CD4-positive, alpha-beta T cell (primary cell): ENCODE measurements at regions not wholly inside any gene's neighbourhood (a gene's known extent, or its start where the extent isn't known, plus 50 kb on each side); places are given as distances from the start of the nearest gene placed in this dataset.

Experiments used
- ATAC-seq: fragments of 200-7000 bp; cut with Tn5 transposase; one replicate; pipeline ENCODE4 v1.10.0; 2022; ENCODE audit warnings: mild to moderate bottlenecking; ENCODE audit not compliant: poor library complexity
- CTCF ChIA-PET: fragments of 350-600 bp; sonication (Branson Sonifier 250); formaldehyde crosslinking; loops from one replicate; lab custom pipeline; 2021; ENCODE audit warnings: antibody characterized with exemption, inconsistent platforms; lab: Charles Lee
- POLR2A ChIA-PET: fragments of 350-600 bp; sonication (Branson Sonifier 250); formaldehyde crosslinking; loops from one replicate; lab custom pipeline; 2021; ENCODE audit warnings: antibody characterized with exemption, inconsistent platforms; lab: Charles Lee
- DNase-seq, 14 experiments: peaks; one replicate each; pipeline ENCODE4 v3.0.0-alpha.2; 2013 to 2020; ENCODE audit warnings: mixed read lengths in 2 of 14
- H3K27ac ChIP-seq, 2 donors: one replicate each; pipeline versions ENCODE4 v1.5.1 to v1.7.0; 2013; ENCODE audit warnings: low read length in 2 of 2, low read depth in 1 of 2, mild to moderate bottlenecking in 1 of 2
- H3K27me3 ChIP-seq, 2 experiments: 1 replicate in 1 of 2; 2 replicates in 1 of 2; pipeline versions ENCODE4 v1.6.1 to v1.7.0; 2013; ENCODE audit warnings: low read length in 2 of 2, control low read depth in 1 of 2, mild to moderate bottlenecking in 1 of 2, moderate library complexity in 1 of 2; ENCODE audit not compliant: insufficient read depth in 2 of 2, control insufficient read depth in 1 of 2
- H3K36me3 ChIP-seq: one replicate; pipeline ENCODE4 v1.6.1; 2013; ENCODE audit warnings: low read length, control low read depth; ENCODE audit not compliant: insufficient read depth
- H3K4me1 ChIP-seq: one replicate; pipeline ENCODE4 v1.6.1; 2013; ENCODE audit warnings: low read length, control low read depth; ENCODE audit not compliant: insufficient read depth
- H3K4me3 ChIP-seq: one replicate; pipeline ENCODE4 v1.5.1; 2013; ENCODE audit warnings: mild to moderate bottlenecking, low read length, moderate library complexity
- H3K9me3 ChIP-seq, 2 experiments: 1 replicate in 1 of 2; 2 replicates in 1 of 2; pipeline versions ENCODE4 v1.6.1 to v1.7.0; 2013; ENCODE audit warnings: low read length in 2 of 2, mild to moderate bottlenecking in 2 of 2, control low read depth in 1 of 2, moderate library complexity in 1 of 2; ENCODE audit not compliant: control insufficient read depth in 1 of 2, insufficient read depth in 1 of 2
- H3K27ac Mint-ChIP-seq: one replicate; pipeline ENCODE4 v1.8.0; 2020; ENCODE audit warnings: mixed read lengths
- H3K27me3 Mint-ChIP-seq: one replicate; pipeline ENCODE4 v1.8.0; 2021; ENCODE audit warnings: mixed read lengths
- H3K36me3 Mint-ChIP-seq: one replicate; pipeline ENCODE4 v1.8.0; 2021; ENCODE audit warnings: low read depth, mixed read lengths
- H3K4me1 Mint-ChIP-seq: one replicate; pipeline ENCODE4 v1.8.0; 2021; ENCODE audit warnings: low read depth, mixed read lengths
- H3K4me3 Mint-ChIP-seq: one replicate; pipeline ENCODE4 v1.8.0; 2020; ENCODE audit warnings: mild to moderate bottlenecking, mixed read lengths
- H3K9me3 Mint-ChIP-seq: one replicate; pipeline ENCODE4 v1.8.0; 2020; ENCODE audit warnings: mixed read lengths
- intact Hi-C, 2 experiments: fragments of 100-400 bp; cut with DNase I in 1 of 2; cut with micrococcal nuclease in 1 of 2; formaldehyde crosslinking; loops; one replicate each; pipeline versions ENCODE4 v1.15.1 to v1.9.0; 2023 to 2025; cut with DNase I, micrococcal nuclease
- TF ChIP-seq, protein P1 (sequence below): fragments of 200-600 bp; IDR thresholded peaks from one replicate; pipeline ENCODE4 v1.8.0; 2022; ENCODE audit warnings: antibody characterized with exemption, mild to moderate bottlenecking

DNA sequence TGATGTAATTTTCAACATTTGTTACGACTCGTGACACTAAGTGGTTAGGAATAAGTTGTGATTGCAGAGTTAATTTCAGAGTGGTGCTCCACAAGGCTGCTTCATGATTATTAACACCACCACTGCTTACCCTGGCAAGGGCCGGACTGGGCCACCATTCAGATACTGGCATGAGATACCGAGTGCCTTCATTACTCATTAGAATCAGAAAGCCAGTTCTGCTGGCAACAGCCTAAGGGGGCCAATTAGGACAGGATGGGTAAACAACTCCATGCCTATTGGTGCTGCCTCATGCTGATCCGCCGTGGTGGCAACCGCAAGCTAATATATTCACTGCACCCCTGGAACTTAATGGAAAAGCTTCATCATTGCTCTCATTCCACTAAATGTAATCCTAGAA, 575.1 kb downstream of the EFNB2 start:
- Histone ChIP-seq H3K4me3 (no peak overlapping the region), H3K27me3 (no peaks in the 10 kb centered on the region), H3K36me3 (no peaks in the 10 kb centered on the region), H3K9me3 (no peaks in the 10 kb centered on the region), H3K27ac (no peak overlapping the region), H3K4me1 (no peaks in the 10 kb centered on the region)
- TF ChIP-seq, protein P1, sequence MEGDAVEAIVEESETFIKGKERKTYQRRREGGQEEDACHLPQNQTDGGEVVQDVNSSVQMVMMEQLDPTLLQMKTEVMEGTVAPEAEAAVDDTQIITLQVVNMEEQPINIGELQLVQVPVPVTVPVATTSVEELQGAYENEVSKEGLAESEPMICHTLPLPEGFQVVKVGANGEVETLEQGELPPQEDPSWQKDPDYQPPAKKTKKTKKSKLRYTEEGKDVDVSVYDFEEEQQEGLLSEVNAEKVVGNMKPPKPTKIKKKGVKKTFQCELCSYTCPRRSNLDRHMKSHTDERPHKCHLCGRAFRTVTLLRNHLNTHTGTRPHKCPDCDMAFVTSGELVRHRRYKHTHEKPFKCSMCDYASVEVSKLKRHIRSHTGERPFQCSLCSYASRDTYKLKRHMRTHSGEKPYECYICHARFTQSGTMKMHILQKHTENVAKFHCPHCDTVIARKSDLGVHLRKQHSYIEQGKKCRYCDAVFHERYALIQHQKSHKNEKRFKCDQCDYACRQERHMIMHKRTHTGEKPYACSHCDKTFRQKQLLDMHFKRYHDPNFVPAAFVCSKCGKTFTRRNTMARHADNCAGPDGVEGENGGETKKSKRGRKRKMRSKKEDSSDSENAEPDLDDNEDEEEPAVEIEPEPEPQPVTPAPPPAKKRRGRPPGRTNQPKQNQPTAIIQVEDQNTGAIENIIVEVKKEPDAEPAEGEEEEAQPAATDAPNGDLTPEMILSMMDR, result no peak
- ChIA-PET POLR2A (no interaction called here), CTCF (no interaction called here)
- intact Hi-C loops, result no loop called here
- H3K9me3 Mint-ChIP-seq, result no peaks in the 10 kb centered on the region
- H3K27me3 Mint-ChIP-seq, result no peaks in the 10 kb centered on the region
- H3K27ac Mint-ChIP-seq, result no peak overlapping the region
- ATAC-seq, result no peak
- DNase-seq, result no peak
- H3K36me3 Mint-ChIP-seq, result no peaks in the 10 kb centered on the region
- H3K4me1 Mint-ChIP-seq, result no peaks in the 10 kb centered on the region
- H3K4me3 Mint-ChIP-seq, result no peak overlapping the region

- Mint-ChIP-seq H3K36me3 (no peaks in the 10 kb centered on the region), H3K27ac (no peak overlapping the region), H3K4me3 (no peak overlapping the region), H3K9me3 (no peaks in the 10 kb centered on the region), H3K27me3 (no peaks in the 10 kb centered on the region), H3K4me1 (no peaks in the 10 kb centered on the region)
- Histone ChIP-seq H3K36me3 (no peaks in the 10 kb centered on the region), H3K27me3 (no peaks in the 10 kb centered on the region), H3K9me3 (no peaks in the 10 kb centered on the region), H3K4me3 (no peak overlapping the region), H3K4me1 (no peaks in the 10 kb centered on the region), H3K27ac (no peak overlapping the region)
- intact Hi-C loops, result no loop called here
- CTCF ChIA-PET, result no interaction called here
- TF ChIP-seq, protein P1, result no peak
- no peak for ATAC-seq
- DNase-seq, result no peak
- POLR2A ChIA-PET, result no interaction called here
These were observed 575.6 kb downstream of the EFNB2 start for GRCh38 chr13:105959876-105960275.

- intact Hi-C loops, result no loop called here
- ATAC-seq (no peak), DNase-seq (no peak)
- Mint-ChIP-seq H3K9me3 (peaks cover 2% of the 10 kb centered on the region), H3K36me3 (no peaks in the 10 kb centered on the region), H3K4me3 (no peak overlapping the region), H3K27me3 (no peaks in the 10 kb centered on the region), H3K27ac (no peak overlapping the region), H3K4me1 (no peaks in the 10 kb centered on the region)
- no peak overlapping the region for H3K4me3 ChIP-seq
- no peaks in the 10 kb centered on the region for H3K36me3 ChIP-seq
- H3K27ac ChIP-seq, result no peak overlapping the region
- no peaks in the 10 kb centered on the region for H3K9me3 ChIP-seq
- no peaks in the 10 kb centered on the region for H3K4me1 ChIP-seq
- no peaks in the 10 kb centered on the region for H3K27me3 ChIP-seq
- ChIA-PET POLR2A (no interaction called here), CTCF (no interaction called here)
- TF ChIP-seq, protein P1, result no peak
These were observed 577.6 kb downstream of the EFNB2 start for GRCh38 chr13:105957769-105958438.
